HL-60/S4 treated with phorbol 12-myristate 13-acetate at 8.2 ng/mL for 4 days and 3 days (cell line): ENCODE measurements at regions not wholly inside any gene's neighbourhood (a gene's known extent, or its start where the extent isn't known, plus 50 kb on each side); places are given as distances from the start of the nearest gene placed in this dataset.

Source experiments
- in situ Hi-C: fragments of 300-500 bp; cut with MboI; formaldehyde crosslinking; loops from 2 replicates; pipeline ENCODE4 v1.15.0; 2022; ENCODE audit warnings: low sequenced_read_pairs

DNA sequence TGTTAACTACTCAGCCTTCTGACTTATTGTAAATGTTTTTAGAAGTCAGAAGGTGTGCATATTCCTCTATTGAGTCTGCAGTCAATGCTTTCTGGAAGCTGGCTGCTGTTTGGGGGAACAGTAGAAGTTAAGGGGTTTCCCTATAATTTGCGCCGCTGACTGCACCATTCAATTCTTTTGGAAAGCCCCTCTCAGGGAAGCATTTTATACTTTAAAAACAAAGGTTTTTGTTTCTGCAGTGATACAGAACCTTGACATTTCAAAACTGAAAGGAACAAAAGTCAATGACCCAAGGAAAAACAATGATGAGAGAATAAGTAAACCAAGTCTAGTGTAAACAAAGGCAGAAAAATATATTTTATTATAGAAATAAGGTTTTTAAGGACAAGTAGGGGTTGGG, 120.8 kb upstream of the TNFAIP3 start:
- in situ Hi-C loops, result no loop called here

DNA sequence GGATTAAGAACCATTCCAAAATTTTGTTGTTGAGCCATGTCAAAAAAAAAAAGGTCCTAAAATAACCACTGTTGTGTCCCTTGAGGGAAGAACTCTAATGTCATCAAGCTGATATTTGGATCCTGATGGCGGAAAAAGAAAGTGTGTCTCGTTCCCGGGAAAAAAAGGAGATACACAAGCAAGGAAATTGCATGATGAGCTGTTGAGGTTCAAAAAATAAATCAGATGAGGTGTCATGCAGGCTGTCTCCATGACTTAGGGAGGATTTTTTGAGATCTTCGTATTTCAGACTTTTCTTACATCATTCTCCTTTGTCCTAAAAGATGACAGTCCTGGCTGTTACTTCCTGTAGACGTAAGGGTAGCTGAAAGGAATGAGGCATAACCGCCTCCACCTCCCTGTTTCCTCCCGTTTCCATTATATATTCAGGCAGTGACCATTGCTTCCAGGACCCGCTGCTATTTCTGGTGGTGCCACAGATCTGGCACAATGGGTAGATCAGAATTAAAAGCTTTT, 117.3 kb upstream of the TNFAIP3 start:
- in situ Hi-C loops, result no loop called here

- in situ Hi-C loops, result no loop called here
Measured at GRCh38 chr6:137750297-137750696, 116.8 kb upstream of the TNFAIP3 start.

GRCh38 chr6:137751768-137752560, 115.1 kb upstream of the TNFAIP3 start:
- in situ Hi-C loops, result no loop called here

DNA sequence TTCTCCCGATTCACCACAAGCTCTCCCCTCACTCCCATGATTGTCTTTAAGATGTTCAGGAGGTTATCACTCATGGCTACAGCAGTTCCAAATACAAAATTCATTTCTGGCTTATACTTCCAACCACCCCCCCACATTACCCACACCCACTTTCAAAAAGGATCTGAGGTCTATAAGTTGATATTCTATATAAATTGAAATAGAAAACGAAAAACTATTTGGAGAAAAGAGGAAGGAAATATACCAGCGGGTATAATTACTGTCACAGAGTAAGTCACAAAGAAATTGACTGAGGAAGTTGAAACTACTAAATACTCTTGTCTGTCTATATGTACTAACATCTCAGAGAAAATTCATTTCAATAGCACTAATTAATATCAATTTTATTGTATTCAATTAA, 112.7 kb upstream of the TNFAIP3 start:
- in situ Hi-C loops, result no loop called here

- in situ Hi-C loops, result no loop called here
Measured at GRCh38 chr6:137754866-137755265, 112.2 kb upstream of the TNFAIP3 start.

DNA sequence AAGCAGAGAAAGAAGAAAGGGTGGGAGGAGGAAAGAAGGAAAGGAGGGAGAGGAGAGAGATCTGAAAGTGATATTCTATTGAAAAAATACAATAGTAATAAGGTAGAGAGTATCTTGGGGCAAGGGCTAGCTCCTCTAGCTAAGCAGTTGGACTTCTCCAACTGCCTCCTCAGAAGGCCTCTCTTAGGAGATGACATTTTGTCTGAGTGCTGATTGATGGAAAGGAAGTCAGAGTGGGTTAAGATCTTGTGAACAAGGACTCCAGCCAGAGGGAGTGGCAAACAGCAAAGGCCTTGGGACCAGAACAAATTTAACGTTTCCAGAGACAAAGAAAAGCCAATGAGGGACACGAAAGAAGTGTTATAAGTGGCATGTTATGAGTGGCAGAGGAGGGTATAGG, 111.8 kb upstream of the TNFAIP3 start:
- in situ Hi-C loops, result no loop called here

GRCh38 chr6:137756788-137757187, 110.3 kb upstream of the TNFAIP3 start:
- in situ Hi-C loops, result no loop called here

DNA sequence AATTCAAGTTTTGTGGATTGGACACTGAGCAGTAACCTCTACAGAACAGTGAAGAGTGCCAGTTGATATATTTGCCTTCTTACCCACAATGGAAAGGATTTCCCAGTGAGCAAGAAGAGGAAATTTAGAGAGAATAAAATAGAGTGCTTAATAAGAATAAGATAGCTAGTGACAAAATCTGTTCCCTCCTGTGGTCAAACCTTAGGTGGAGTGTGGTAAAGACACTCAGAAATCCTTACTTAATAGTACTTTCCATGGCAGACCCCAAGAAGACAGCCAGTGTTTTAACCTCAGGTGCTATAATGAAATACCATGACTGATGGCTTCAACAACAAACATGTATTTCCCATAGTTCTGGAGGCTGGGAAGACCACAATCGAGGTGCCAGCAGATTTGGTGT, 108.4 kb upstream of the TNFAIP3 start:
- in situ Hi-C loops, result no loop called here

GRCh38 chr6:137759624-137760023, 107.4 kb upstream of the TNFAIP3 start:
- in situ Hi-C loops, result no loop called here

GRCh38 chr6:137761072-137761471, 106.0 kb upstream of the TNFAIP3 start:
- in situ Hi-C loops, result no loop called here

DNA sequence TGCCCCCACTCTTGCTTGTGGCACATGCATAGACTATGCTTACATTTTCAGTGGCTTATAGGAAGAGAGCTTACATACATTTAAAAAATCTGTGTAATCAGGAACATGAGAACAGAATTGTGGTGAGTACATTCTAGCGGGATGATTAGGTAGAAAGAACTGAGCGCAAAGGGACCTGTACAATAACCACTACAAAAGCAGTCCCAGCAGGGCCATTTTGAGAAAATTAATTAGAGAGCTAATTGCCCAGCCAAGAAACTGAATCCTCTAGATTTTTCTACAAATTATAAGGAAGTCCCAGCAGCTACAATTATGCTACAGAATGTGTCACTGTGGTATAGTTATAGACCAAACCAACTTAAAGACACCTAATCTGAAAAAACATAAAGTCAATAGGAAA, 105.6 kb upstream of the TNFAIP3 start:
- in situ Hi-C loops, result no loop called here

- in situ Hi-C loops, result no loop called here
Measured at GRCh38 chr6:137762168-137763090, 104.6 kb upstream of the TNFAIP3 start.

GRCh38 chr6:137763436-137763835, 103.6 kb upstream of the TNFAIP3 start:
- in situ Hi-C loops, result no loop called here

DNA sequence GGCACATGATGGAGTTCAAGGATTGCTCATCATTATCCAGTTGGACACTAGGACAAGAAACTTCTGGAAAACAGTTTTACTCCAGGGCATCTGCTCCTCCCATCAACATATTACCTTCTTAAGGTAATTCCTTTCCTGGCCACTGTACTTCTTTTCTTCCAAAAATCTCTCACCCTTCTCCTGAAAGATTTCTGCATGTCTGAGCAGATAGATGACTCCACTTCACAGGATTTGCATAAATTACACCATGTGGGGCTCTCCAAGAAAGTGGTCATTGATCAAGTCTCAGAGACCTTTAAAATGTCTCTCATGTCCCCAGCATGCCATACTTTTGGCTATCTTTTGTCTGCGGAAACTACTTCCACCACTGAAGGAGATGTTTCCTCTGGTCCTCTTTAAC, 103.2 kb upstream of the TNFAIP3 start:
- in situ Hi-C loops, result no loop called here

GRCh38 chr6:137764464-137764863, 102.6 kb upstream of the TNFAIP3 start:
- in situ Hi-C loops, result no loop called here

GRCh38 chr6:137765059-137765458, 102.0 kb upstream of the TNFAIP3 start:
- in situ Hi-C loops, result no loop called here

DNA sequence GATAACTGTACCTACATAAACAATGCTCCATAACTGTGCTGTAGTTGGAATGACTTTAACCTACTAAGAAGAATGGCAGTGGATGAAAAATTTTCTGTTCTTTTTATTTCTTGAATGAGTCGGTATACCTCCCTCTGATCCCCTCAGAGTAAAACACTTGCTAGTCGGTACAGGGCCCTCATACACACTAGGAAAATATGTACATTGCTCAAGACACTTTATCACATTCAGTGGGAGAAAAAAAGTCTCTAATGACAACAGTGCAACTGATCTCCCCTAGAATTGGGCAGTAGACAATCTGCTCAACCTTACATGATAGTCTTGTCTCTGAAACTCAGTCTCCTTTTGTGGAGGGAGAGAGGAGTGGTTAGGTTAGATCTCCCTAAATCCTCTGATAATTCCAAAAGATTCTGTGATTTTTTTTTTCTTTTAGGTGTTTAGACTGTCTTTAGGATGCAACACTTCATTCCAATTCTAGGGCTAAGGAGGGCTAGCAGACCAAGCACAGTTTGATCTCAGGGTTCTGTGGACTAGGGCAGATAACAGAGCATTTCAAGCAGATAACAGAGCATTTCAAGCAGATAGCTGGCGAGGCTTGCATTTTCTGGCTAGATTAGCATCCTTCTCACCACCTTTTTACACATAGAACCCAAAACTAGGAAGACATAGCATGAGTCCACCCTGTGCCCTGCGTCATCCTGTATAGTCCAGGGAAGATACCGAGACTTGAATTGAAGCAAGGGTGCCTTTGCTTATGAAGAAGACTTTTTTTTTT, 100.3 kb upstream of the TNFAIP3 start:
- in situ Hi-C loops, result no loop called here

- in situ Hi-C loops, result no loop called here
Measured at GRCh38 chr6:137767465-137767864, 99.6 kb upstream of the TNFAIP3 start.

DNA sequence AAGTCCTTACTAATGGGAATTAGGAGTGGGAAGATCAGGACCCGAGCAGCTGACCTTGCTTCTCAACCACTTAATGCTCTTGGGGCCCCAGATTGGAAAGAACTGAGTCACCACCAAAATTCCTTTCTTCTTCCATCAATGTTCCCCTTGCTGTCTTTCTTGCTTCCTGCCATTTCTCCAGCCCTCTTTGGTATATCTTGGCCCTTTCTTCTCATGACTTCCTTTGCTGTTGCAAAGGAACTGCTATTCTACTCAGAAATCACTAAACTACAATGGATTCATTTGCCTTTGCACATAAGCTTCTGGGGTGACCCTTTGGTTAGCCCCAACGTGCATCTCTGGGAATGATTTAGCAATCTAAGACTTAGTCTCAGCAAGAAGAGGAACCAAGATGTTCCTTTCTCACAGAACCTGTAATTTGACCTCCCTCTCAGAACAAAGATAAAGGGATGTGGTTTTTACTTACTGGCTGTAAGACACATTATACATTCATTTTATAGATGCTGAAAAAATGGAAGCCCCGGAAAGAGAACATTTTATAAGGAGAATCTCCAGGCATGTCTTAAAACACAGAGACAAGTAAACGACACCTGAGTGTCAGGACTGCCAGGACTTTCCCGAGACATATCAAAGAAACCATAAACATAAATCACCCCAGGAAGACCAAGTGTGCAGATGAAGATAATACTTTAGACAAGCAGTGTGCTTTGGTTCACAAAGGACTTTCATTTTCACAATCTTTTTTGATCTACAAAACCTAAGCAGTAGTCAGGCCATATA, 99.0 kb upstream of the TNFAIP3 start:
- in situ Hi-C loops, result no loop called here
